ENCODE measurements at regions not wholly inside any gene's neighbourhood (a gene's known extent, or its start where the extent isn't known, plus 50 kb on each side); places are given as distances from the start of the nearest gene placed in this dataset.

- DNase-seq (ENCODE audit: low read depth), result no peak
Observed at GRCh38 chr3:22225161-22225560, 474.2 kb upstream of the ZNF385D start.

DNA sequence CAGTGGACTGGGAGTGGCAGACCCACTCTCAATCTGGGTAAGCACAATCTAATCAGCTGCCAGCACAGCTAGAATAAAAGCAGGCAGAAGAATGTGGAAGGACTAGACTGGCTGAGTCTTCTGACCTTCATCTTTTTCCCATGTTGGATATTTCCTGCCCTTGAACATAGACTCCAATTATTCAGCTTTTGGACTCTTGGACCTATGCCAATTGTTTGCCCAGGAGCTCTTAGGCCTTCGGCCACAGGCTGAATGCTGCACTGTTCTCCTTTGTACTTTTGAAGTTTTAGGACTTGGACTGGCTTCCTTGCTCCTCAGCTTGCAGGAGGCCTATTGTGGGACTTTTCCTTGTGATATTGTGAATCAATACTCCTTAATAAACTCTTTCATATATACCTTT is 477.7 kb upstream of the ZNF385D start:
- DNase-seq (ENCODE audit: low read depth), result no peak

DNA sequence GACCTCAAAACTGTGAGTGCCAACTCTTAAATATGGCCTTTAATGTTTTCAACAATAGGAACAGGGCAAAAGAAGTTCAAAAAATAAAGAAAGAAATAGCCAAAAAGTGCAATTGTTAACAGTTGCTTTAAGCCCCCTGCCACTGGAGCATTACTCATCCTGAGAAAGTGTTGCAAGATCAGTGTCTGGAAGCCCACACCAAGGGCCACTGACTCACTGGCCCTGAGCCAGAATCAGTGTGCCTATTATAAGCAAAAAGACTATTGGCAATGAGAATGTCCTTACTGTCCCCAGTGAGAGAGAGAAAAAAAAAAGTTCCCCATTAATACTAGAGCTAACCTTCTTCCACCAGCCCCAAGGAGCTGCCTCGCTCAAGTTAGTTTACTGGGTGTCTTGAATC is 480.1 kb upstream of the ZNF385D start:
- no peak for DNase-seq (ENCODE audit: low read depth)

DNA sequence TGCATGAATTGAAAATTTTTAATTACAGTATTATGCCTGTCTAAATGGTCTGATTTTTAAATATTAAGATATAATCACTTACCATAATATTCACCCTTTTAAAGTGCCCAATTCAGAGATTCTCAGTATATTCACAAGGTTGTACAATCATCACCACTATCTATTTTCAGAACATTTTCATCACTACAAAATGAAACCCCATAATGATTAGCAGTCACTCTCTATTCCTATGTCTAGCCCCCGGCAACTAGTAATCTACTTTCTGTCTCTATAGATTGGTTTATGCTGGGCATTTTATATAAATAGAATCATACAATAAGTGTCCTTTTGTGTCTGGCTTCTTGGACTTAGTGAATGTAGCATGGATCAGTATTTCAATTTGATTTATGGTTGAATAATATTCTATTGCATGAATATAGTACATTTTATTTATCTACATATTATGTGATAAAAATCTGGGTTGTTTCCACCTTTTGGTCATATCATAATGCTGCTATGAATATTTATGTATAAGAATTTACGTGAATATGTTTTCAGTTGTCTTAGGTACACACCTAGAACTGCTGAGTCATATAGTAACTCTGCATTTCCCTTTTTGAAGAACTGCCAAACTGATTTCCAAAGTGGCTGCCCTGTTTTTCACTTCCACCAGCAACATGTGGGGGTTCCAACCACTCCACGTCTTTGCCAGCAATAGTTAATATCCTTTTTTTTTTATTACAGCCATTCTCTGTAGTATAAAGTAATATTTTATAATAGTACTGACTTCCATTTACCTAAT is 485.7 kb upstream of the ZNF385D start:
- DNase-seq (ENCODE audit: low read depth), result no peak

DNA sequence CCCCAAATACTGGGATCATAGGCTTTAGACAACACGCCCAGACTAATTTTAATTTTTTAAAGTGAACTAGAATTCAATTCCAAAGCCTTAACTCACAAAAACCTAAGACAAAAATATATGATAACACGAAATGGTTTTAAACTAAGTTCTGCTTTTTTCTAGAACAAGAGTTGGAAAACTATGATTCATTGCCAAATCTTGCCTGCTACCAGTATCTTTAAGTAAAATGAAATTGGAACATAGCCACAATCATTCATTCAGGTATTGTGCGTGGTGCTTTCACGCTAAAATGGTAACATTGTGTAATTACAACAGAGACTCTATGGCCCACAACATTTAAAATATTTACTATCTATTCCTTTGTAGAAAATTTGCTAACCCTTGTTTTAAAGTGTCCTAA is 488.0 kb upstream of the ZNF385D start:
- DNase-seq (ENCODE audit: low read depth), result no peak

DNA sequence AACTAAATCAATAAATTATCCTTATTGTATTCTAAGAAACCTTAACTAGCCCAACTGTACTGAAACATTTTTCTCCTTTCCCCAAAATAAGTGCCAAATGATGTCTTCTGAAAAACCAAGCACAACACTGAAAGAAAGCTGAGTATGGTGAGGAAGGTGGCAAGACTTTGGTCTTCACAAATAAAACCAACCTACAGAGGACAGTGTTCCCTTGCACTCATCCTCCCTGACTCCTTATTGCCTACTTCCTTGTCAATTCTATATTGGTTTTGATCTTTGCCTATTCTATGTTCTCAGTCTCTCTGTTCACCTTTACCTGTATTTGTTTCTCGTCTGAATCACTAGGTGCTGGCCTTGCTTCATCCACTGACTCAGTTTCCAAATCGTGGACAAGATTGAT is 490.1 kb upstream of the ZNF385D start:
- DNase-seq (ENCODE audit: low read depth), result no peak

GRCh38 chr3:22244761-22245521 is 493.9 kb upstream of the ZNF385D start:
- DNase-seq (ENCODE audit: low read depth), result peak; percentile 80

- DNase-seq (ENCODE audit: low read depth), result no peak
Observed at GRCh38 chr3:22245811-22246583, 495.0 kb upstream of the ZNF385D start.

- DNase-seq (ENCODE audit: low read depth), result no peak
Observed at GRCh38 chr3:22249658-22250057, 498.6 kb upstream of the ZNF385D start.

DNA sequence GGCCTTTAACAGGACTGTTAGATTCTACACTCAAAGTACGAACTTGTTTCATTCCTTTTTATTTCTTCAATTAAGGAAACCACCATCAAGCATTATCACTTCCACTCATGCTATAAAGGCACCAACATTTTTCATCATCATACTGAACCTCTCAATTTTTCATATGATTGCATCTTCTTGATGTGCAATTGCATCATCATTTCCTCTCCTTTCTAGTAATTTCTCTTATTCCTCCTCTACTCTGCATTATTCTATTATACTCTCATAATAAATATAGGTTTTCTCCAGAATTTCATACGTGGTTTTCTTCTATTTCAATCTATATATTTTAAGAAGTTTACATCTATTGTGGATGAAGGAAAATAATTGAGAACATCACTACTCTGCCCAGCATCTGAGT is 506.2 kb upstream of the ZNF385D start:
- DNase-seq (ENCODE audit: low read depth), result no peak

DNA sequence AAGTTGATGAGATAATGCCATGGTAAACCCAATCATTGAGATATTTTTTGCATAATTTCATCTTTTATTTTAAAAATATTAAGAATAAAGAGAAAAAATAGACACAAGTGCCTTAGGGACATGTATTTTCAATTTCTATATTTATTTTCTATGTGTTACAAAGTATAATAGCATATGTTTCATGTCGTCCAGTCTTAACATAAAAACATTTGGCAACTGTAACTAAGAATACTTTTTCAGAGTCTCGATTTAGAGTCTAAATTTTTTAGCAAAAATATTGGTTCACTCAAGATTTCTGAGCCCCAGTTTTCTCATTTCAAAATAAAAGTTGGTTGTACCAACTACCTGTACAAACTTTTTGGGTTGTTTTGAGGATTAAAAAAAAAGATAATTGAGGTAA is 511.4 kb upstream of the ZNF385D start:
- no peak for DNase-seq (ENCODE audit: low read depth)

- DNase-seq (ENCODE audit: low read depth), result peak; percentile 67
Observed at GRCh38 chr3:22263042-22263441, 512.0 kb upstream of the ZNF385D start.

- DNase-seq (ENCODE audit: low read depth), result no peak
Observed at GRCh38 chr3:22265403-22265802, 514.4 kb upstream of the ZNF385D start.

GRCh38 chr3:22269831-22270230 is 518.8 kb upstream of the ZNF385D start:
- DNase-seq (ENCODE audit: low read depth), result peak; percentile 7

GRCh38 chr3:22276351-22276750 is 525.3 kb upstream of the ZNF385D start:
- DNase-seq (ENCODE audit: low read depth), result no peak

- DNase-seq (ENCODE audit: low read depth), result peak; percentile 49
Observed at GRCh38 chr3:22284559-22284958, 533.5 kb upstream of the ZNF385D start.

DNA sequence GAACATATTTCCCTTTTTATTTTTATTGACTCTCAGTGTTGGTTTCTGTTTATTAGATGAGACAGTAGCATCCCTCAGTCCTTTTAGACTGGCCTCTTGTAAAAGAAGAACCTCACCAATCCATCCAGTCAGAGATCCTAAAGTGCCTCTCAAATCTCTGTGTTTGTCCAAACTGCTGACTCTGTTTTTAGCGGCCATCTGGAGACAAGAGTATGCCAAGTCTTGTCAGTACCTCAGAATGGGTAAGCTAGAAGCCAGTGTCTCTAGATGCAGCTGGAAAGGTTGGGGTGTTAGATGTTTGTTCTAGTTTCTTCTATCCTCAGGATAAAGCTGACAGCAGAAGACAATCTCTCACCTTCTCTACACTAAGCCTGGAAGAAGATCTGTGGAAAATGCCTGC is 537.7 kb upstream of the ZNF385D start:
- no peak for DNase-seq (ENCODE audit: low read depth)

GRCh38 chr3:22292681-22293080 is 541.7 kb upstream of the ZNF385D start:
- no peak for DNase-seq (ENCODE audit: low read depth)

GRCh38 chr3:22296601-22297000 is 545.6 kb upstream of the ZNF385D start:
- DNase-seq (ENCODE audit: low read depth), result peak; percentile 6

DNA sequence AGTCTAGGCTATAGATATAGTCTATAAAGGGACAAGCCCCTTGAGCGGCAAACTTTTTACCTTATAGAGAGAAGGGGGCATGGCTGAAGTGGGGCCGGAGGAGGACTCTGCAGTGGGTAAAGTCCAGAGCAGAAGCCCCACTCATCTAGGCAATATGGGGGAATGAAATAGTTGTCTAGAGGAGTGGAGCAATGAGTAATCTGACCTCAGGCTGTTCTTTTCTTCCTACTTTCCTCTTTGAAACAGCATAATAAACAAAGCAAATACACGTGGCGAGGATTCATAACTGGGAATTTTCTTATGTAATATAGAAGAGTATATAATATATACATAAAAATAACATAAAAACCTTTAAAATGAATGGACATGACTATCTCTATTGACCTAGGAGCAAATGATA is 546.4 kb upstream of the ZNF385D start:
- DNase-seq (ENCODE audit: low read depth), result no peak

DNA sequence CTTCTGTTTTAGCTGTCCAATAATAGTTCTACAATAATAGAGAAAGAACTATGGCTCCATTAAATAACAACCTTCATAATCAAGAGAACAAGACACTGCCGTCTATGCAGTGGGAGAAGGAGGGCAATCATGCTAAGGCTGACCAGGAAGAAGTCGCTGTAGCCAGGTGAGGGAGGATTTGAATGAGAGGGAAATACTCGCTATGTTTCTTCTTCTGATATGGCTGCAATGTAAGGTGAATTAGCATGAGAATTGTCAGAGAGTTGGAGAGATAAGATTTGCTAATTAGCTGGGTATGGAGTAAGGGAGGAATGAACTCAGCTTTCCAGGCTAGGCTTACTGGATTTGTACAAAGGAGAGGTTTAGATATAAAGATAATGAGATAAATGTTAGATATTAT is 555.4 kb upstream of the ZNF385D start:
- no peak for DNase-seq (ENCODE audit: low read depth)

- no peak for DNase-seq (ENCODE audit: low read depth)
Observed at GRCh38 chr3:22308871-22309270, 557.9 kb upstream of the ZNF385D start.

DNA sequence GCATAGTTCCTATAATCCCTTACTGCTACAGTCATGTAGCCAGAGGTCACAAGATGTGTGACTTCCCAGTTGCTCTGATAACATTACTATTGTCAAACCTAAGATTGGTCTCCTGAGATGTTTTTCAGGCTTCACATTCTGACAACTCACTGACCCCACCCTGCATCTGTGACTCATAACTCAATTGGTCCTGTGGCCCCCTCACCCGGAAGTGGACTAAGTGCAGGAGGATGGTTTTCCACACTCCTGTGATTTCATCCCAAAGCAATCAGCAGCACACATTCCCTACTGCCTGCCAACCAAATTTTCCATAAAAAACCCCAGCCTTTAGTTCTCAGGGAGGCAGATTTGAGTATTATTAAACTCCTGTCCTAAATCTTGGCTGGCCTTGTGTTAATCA is 564.9 kb upstream of the ZNF385D start:
- DNase-seq (ENCODE audit: low read depth), result no peak

All from amniotic epithelial cell (primary cell).